DOHH2 (cell line): ENCODE measurements at regions not wholly inside any gene's neighbourhood (a gene's known extent, or its start where the extent isn't known, plus 50 kb on each side); places are given as distances from the start of the nearest gene placed in this dataset.

Source experiments
- H3F3A ChIP-seq: fragments of 200-600 bp; sonication (generic), shearing (Covaris generic); 2 replicates; pipeline ENCODE4 v1.6.0; 2016; ENCODE audit warnings: antibody characterized with exemption, mild to moderate bottlenecking; ENCODE audit not compliant: control insufficient read depth, insufficient read depth
- H3K27ac ChIP-seq: fragments of 200-600 bp; sonication (generic); 2 replicates; pipeline ENCODE4 v1.5.1; 2014; ENCODE audit warnings: low read depth, mild to moderate bottlenecking, low read length, moderate library complexity
- H3K27me3 ChIP-seq: fragments of 200-600 bp; sonication (generic); 2 replicates; pipeline ENCODE4 v1.6.1; 2014; ENCODE audit warnings: mild to moderate bottlenecking, low read length, mixed read lengths; ENCODE audit not compliant: control insufficient read depth
- H3K36me3 ChIP-seq: fragments of 200-600 bp; sonication (generic); 2 replicates; pipeline ENCODE4 v1.6.1; 2014; ENCODE audit warnings: mild to moderate bottlenecking, low read length, moderate library complexity, mixed read lengths; ENCODE audit not compliant: control insufficient read depth
- H3K4me1 ChIP-seq: fragments of 200-600 bp; sonication (generic); 2 replicates; pipeline ENCODE4 v1.6.1; 2014; ENCODE audit warnings: mild to moderate bottlenecking, low read length, mixed read lengths; ENCODE audit not compliant: control insufficient read depth
- H3K4me2 ChIP-seq: fragments of 200-600 bp; sonication (generic); 2 replicates; pipeline ENCODE4 v1.6.0; 2014; ENCODE audit warnings: mild to moderate bottlenecking, low read length, moderate library complexity
- H3K4me3 ChIP-seq: fragments of 200-600 bp; sonication (generic); 2 replicates; pipeline ENCODE4 v1.5.1; 2014; ENCODE audit warnings: mild to moderate bottlenecking, low read length, mixed read lengths
- H3K79me2 ChIP-seq: fragments of 200-600 bp; sonication (generic); 2 replicates; pipeline ENCODE4 v1.6.1; 2014; ENCODE audit warnings: mild to moderate bottlenecking, low read length, mixed read lengths; ENCODE audit not compliant: control insufficient read depth
- H3K9me2 ChIP-seq: fragments of 200-600 bp; sonication (generic); replicated peaks from 2 replicates; pipeline ENCODE4 v1.6.1; 2014; ENCODE audit warnings: mild to moderate bottlenecking, low read length, mixed read lengths; ENCODE audit not compliant: control insufficient read depth
- H3K9me3 ChIP-seq: fragments of 200-600 bp; sonication (generic); 2 replicates; pipeline ENCODE4 v1.6.1; 2014; ENCODE audit warnings: antibody characterized with exemption, low read length, mixed read lengths; ENCODE audit not compliant: control insufficient read depth, insufficient read depth
- H4K20me1 ChIP-seq: fragments of 200-600 bp; sonication (generic); 2 replicates; pipeline ENCODE4 v1.6.0; 2014; ENCODE audit warnings: low read depth, mild to moderate bottlenecking, antibody characterized with exemption, low read length, moderate library complexity; ENCODE audit not compliant: control insufficient read depth, insufficient read depth
- EZH2phosphoT487 ChIP-seq: fragments of 200-600 bp; sonication (generic); IDR thresholded peaks from 2 replicates; pipeline ENCODE4 v1.6.1; 2017; ENCODE audit warnings: borderline replicate concordance, mild to moderate bottlenecking, antibody characterized with exemption, low read length, moderate library complexity, mixed read lengths
- TF ChIP-seq, protein P1 (sequence below): fragments of 200-600 bp; sonication (generic); IDR thresholded peaks from one replicate; pipeline ENCODE4 v1.5.1; 2014; ENCODE audit warnings: antibody characterized with exemption, mild to moderate bottlenecking, low read depth, low read length; ENCODE audit not compliant: poor library complexity, severe bottlenecking

DNA sequence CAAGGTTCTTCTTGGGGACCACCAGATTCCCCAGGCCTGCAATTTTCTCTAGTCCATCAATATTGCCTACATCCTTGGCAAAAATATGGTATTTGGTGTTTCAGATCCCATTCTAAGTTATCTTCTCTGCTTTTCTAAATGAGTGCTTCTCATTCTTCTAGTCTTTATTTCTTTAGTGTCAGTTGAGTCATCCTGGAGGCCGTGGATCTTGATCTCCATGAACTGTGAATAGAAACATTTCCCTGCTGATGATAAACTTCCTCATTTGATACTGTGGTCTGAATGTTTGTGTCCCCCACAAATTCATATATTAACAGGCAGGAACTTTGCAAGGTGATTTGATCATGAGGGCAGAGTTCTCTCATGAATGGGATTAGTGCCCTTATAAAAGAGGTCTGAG lies 779.3 kb downstream of the INHBA start:
- peaks cover 6% of the 10 kb centered on the region for H3K4me1 ChIP-seq
- H3K27me3 ChIP-seq: no peaks in the 10 kb centered on the region
- H3K4me2 ChIP-seq: no peak overlapping the region
- H3K27ac ChIP-seq: no peak overlapping the region
- H3F3A ChIP-seq: no peaks in the 10 kb centered on the region
- no peaks in the 10 kb centered on the region for H3K9me2 ChIP-seq
- no peaks in the 10 kb centered on the region for H3K79me2 ChIP-seq
- H3K4me3 ChIP-seq: no peak overlapping the region
- H4K20me1 ChIP-seq: no peaks in the 10 kb centered on the region
- H3K36me3 ChIP-seq: no peaks in the 10 kb centered on the region
- TF ChIP-seq, protein P1, sequence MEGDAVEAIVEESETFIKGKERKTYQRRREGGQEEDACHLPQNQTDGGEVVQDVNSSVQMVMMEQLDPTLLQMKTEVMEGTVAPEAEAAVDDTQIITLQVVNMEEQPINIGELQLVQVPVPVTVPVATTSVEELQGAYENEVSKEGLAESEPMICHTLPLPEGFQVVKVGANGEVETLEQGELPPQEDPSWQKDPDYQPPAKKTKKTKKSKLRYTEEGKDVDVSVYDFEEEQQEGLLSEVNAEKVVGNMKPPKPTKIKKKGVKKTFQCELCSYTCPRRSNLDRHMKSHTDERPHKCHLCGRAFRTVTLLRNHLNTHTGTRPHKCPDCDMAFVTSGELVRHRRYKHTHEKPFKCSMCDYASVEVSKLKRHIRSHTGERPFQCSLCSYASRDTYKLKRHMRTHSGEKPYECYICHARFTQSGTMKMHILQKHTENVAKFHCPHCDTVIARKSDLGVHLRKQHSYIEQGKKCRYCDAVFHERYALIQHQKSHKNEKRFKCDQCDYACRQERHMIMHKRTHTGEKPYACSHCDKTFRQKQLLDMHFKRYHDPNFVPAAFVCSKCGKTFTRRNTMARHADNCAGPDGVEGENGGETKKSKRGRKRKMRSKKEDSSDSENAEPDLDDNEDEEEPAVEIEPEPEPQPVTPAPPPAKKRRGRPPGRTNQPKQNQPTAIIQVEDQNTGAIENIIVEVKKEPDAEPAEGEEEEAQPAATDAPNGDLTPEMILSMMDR: no peak
- TF ChIP-seq EZH2phosphoT487: no peak
- peaks cover 3% of the 10 kb centered on the region; the same call in 1 of the 2 replicates for H3K9me3 ChIP-seq

DNA sequence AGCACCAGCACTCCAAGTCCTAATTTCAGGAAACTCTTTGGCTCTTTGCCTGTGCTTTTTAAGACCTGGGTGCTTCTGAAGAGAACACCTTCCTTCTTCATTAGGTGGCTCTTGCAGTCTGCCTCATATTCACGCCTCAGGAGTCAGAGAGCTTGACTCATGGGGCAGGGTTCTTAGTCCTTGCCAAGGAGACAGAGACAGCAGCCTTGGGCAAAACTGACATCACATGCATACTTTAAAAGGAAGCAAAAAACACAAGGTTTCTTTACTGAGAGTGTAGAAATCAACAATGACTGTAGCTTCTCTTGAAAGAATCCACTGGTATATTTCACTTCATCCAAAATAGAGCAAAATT lies 780.6 kb downstream of the INHBA start:
- Histone ChIP-seq H3K27me3 (no peaks in the 10 kb centered on the region), H3K9me3 (peaks cover under 1% of the 10 kb centered on the region; the same call in 1 of the 2 replicates), H4K20me1 (no peaks in the 10 kb centered on the region), H3K36me3 (no peaks in the 10 kb centered on the region), H3K4me2 (no peak overlapping the region), H3K9me2 (no peaks in the 10 kb centered on the region), H3K4me1 (peaks cover 1% of the 10 kb centered on the region), H3K4me3 (no peak overlapping the region), H3F3A (no peaks in the 10 kb centered on the region), H3K79me2 (no peaks in the 10 kb centered on the region), H3K27ac (no peak overlapping the region)
- TF ChIP-seq, protein P1: no peak
- TF ChIP-seq EZH2phosphoT487: no peak

DNA sequence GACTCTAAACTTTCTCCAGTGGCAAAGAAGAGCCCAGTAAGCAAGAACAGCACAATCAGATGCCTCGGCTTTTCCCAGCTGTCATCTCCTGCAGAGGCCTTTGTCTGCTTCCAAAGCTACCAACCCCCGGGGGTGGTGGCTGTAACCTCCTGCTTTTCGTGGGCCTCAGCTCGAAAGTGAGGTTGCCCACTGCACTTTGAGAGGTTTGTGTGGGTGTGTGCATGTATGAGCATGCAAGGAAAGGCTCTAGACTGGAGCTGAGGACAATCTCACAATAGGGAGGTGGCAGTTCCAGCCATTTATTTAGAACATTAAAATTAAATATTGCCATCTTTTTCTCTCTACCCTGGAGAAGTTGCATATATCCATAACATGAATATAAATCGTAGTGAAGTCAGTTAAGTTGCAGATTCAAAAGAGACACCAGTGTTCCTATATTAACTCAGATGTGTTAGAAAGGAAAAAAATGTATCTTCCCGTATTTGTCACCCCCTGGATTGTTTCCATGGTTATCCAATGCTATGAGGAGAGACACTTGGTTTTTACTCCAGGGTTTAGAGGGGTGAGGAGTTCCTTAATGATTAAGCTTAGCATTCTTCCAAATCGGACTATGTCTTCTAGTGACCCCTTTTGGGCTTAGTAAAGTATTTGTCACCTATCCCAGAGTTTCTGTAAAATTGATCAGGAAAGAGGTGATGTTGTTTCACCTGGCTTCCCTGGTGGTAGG lies 781.1 kb downstream of the INHBA start:
- Histone ChIP-seq H3K9me2 (no peaks in the 10 kb centered on the region), H3K27ac (no peak overlapping the region), H3K79me2 (no peaks in the 10 kb centered on the region), H3K9me3 (no peaks in the 10 kb centered on the region), H3K4me1 (no peaks in the 10 kb centered on the region), H4K20me1 (no peaks in the 10 kb centered on the region), H3K4me3 (no peak overlapping the region), H3K4me2 (no peak overlapping the region), H3F3A (no peaks in the 10 kb centered on the region), H3K36me3 (no peaks in the 10 kb centered on the region), H3K27me3 (no peaks in the 10 kb centered on the region)
- TF ChIP-seq EZH2phosphoT487: no peak
- TF ChIP-seq, protein P1: no peak
